ENCODE measurements at regions not wholly inside any gene's neighbourhood (a gene's known extent, or its start where the extent isn't known, plus 50 kb on each side); places are given as distances from the start of the nearest gene placed in this dataset.

- no peak for DNase-seq
Observed at GRCh38 chr10:117884592-117884991, 162.1 kb downstream of the RAB11FIP2 start.

DNA sequence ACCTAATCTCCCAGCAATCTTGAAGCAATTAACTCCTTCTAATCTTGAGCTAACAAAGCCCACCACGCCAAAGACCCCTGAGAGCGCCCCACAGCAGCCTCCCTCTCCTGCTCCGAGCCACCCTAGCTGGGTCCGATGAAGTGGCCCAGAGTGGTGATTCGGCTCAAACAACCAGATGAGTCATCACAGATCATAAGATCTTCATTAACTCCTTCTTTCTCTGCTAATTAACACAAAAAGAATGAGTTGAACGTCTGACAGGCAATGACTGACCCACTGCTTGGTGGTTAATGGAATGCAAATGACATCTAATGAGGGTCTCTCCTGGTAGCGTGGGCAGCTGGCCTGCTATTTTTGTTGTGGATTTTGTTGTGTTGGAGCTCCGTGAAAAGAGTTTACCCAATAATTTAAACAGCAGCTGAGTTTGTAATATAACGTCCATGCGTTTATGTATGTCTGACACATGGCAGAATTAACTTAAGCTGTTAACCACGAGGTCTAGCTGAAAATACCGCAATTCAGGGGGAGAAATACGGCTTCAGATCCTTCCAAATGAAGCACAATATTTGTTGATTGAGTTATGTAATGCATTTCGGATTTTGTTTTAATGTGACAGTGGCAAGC, 161.4 kb downstream of the RAB11FIP2 start:
- no peak for DNase-seq

- no peak for DNase-seq
Observed at GRCh38 chr10:117886766-117887165, 160.0 kb downstream of the RAB11FIP2 start.

DNA sequence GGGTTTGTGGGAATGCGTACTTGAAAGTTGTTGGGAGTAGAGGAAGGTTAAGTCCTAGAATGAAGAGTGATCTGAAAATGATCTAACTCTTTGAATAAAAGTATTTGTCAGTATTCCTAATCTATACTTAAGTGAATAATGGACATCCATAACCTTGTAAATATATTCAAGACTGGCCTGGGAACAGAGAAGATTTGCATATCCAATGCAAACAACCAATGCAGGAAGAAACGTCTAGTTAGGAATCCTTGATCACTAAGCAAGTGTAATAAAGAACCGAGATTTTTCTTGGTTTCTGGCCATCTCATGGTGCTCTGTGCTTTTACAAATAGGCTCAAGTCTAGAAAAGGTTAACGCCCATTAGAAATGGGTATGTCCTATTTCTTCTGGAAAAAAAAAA, 157.1 kb downstream of the RAB11FIP2 start:
- no peak for DNase-seq

DNA sequence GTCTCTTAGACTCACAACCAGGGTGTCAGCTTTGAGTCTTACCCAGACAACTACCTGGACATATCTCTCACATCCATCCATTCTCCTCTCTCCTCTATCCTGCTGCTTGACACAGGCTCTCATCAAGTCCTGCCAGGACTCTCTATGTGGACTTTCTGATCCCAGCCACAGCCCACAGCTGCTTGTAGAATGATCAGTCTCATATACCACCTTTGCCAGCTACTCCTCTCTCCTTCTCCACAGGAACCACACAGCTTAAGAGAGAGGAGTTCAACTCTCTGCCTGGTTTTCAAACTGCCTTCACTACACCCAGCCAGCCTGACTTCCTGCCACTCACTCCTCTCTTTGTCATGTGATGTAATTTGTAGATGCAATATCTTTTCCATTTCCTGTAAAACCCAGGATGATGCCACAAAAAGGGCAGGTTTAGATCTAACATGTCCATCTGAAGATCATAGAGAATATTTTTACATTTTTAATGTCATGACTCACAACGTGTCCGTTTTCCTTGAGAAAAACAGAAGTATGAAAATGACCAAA, 154.0 kb downstream of the RAB11FIP2 start:
- DNase-seq = no peak

GRCh38 chr10:117894339-117894738, 152.4 kb downstream of the RAB11FIP2 start:
- no peak for DNase-seq

- DNase-seq = no peak
Observed at GRCh38 chr10:117896517-117896916, 150.2 kb downstream of the RAB11FIP2 start.

DNA sequence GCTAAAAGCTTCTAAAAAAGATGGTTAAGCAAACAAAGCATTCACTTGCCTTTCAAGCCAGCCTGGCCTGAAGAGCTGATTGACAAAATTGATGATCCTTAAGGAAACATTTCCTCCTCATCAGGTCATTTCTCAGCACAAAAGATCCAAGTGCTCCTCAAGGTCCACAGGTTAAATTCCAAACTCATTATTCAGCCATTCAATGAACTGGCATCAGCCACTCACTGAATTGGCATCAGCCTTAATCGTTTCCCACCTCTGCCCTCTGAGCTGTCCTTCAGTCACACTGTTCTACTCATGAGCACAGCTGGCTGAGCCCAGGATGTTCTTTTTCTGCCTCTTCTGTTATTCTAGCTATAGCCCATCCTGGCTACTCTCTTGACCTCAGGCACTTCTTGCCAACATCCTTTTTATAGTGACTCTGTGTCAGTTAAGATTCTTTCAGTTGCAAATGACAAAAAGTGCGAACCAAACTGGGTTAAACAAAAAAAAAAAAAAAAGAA, 147.5 kb downstream of the RAB11FIP2 start:
- DNase-seq = no peak

- no peak for DNase-seq
Observed at GRCh38 chr10:117900280-117900679, 146.5 kb downstream of the RAB11FIP2 start.

- DNase-seq = no peak
Observed at GRCh38 chr10:117903854-117904253, 142.9 kb downstream of the RAB11FIP2 start.

DNA sequence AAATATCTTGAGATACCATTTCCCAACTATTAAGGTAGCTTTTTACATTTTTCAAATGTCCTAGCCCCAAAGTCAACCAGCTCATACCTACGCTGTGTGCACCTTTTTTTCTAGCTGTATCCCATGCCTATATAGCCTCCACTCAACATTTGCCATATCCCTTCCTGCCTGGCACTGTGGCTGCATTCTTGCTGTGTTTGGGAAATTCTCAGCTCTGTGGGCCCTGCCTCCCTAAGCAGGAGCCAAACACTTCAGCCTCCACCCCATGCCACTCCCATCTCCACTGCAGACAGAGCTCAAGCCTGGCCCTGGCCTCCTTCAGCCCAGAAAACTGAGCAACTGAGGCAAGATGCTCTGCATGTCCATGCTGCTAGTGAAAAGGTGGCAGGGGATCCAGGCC, 141.3 kb downstream of the RAB11FIP2 start:
- no peak for DNase-seq

- DNase-seq = no peak
Observed at GRCh38 chr10:117911684-117912083, 135.1 kb downstream of the RAB11FIP2 start.

GRCh38 chr10:117914334-117914733, 132.4 kb downstream of the RAB11FIP2 start:
- DNase-seq = no peak

- DNase-seq = no peak
Observed at GRCh38 chr10:117920956-117921355, 125.8 kb downstream of the RAB11FIP2 start.

- no peak for DNase-seq
Observed at GRCh38 chr10:117921421-117921820, 125.3 kb downstream of the RAB11FIP2 start.

- no peak for DNase-seq
Observed at GRCh38 chr10:117924820-117925219, 121.9 kb downstream of the RAB11FIP2 start.

DNA sequence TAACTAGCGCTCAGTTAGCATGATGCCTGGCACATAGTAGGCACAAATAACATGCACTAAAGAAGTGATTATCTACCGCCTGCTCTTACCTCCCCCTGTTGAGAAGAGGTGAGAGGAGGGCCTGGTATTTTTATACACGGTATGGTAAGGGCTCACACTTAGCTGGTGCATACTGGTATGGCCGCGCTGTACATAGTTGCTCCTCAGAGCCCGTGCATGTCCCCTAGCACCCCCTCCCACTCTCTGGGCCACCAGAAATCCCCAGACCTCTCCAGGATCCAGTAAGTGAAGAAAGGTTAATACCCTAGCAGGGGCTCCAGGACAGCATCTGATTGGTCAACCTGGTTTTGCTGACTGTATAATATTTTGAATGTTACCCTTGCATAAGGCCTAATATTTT, 121.4 kb downstream of the RAB11FIP2 start:
- no peak for DNase-seq

DNA sequence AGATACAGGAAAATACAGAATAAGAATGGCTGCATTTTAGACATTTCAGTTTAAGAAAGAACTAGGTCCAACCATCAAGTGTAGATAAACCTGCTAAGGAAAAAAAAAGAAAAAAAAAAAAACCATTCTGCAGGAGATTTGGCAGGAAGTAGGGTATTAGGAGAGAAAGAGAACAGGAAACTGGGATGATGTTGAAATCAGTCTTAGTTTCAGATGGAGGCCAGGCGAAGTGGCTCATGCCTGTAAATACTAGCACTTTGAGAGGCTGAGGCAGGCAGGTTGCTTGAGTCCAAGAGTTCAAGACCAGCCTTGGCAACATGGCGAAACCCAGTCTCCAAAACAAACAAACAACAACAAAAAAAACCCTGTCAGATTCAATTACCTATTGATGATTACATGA, 120.2 kb downstream of the RAB11FIP2 start:
- no peak for DNase-seq

DNA sequence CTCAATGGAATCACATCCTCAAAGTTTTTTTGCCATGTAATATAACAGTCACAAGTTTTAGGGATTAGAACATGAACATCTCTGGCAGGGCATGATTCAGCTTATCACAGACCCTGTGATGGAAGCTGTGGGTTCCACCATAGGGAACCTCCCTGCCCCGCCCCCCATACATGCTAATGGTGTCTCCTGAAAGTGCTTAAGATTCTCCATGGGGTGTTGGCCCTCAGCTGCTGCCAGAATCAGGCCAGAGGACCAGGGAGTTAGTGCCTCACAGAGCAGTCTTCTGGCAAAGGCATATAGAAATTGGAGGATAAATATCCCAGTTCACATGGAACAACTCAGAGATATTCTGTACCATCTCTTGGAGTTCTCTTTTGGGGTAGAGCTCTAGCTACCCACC, 119.4 kb downstream of the RAB11FIP2 start:
- no peak for DNase-seq

DNA sequence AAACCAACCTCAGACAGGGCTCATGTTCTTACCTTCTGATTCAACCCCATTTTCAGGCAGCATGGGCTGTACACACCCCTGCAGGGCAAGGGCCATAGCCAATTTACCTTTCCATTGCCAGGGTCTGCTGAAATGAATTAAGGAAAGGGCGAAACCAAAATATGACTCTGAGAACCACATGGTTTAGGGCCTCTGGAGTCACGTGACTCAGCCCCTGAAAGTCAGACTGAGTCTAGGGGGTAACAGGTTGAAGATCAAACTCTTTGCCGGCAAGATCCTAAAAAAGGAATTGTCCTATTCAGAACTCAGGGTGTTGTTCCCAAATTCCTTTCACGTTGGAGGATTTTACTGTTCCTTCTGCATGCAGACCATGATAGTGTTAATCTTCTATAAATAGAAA, 118.9 kb downstream of the RAB11FIP2 start:
- DNase-seq = no peak

DNA sequence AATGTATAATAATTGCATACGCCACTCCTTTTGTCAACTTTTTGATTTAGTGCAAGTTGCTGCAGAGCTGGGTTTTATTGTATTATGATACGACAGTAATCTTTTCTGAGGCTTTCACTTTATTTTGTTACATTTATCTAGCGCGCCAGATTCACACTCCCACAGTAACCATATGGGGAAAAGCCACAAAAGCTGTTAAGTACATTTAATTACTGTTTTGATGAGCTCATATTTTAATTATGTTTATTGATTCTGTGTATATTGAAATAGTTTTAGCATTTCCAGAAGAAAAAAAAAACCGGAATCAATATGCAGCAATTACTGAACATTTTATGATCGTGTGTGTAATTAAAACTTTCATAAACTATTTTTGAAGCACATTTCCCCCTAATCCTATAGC, 118.5 kb downstream of the RAB11FIP2 start:
- no peak for DNase-seq

DNA sequence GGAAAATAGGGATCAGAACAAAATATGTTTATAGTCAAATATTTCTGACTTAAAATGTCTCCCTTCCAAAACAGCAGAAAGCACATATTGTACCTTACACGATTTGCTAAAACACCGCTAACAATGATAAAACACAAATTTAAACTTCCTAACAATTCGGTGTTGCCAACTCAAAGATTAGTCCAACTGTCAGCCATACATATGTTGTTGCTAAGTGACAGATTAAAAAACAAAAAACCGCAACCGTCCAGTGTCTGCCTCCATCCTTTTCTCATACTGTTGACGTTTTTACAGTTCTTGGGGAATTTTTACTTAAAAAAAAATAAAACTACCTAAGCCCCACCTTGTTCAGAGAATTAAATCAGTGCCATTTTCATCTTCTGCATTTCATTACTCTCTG, 118.0 kb downstream of the RAB11FIP2 start:
- DNase-seq = no peak

GRCh38 chr10:117929327-117930067, 117.2 kb downstream of the RAB11FIP2 start:
- no peak for DNase-seq

GRCh38 chr10:117931078-117931477, 115.7 kb downstream of the RAB11FIP2 start:
- DNase-seq = no peak
